ENCODE measurements at regions not wholly inside any gene's neighbourhood (a gene's known extent, or its start where the extent isn't known, plus 50 kb on each side); places are given as distances from the start of the nearest gene placed in this dataset.

DNA sequence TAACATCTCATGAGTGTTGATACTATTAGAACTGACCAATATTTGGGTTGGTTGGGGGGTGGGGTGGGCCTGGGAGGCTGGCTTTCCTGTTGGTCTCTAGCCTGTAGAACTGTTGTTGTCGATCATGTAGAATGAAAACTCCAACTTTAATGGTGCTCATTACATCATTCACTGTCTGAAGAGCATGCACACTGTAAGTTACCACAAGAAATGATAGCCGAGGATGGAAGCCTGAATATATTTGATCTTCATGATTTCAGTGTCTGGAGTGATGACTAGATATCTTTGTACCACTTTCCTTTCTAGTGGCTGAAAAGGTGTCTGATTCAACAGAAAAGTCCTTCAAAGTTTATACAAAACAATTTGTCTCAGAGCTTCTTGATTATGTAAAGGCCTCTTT lies 123.6 kb downstream of the XCL2 start:
- no peak for DNase-seq (ENCODE audit: low read depth)
- TF ChIP-seq, protein P1, sequence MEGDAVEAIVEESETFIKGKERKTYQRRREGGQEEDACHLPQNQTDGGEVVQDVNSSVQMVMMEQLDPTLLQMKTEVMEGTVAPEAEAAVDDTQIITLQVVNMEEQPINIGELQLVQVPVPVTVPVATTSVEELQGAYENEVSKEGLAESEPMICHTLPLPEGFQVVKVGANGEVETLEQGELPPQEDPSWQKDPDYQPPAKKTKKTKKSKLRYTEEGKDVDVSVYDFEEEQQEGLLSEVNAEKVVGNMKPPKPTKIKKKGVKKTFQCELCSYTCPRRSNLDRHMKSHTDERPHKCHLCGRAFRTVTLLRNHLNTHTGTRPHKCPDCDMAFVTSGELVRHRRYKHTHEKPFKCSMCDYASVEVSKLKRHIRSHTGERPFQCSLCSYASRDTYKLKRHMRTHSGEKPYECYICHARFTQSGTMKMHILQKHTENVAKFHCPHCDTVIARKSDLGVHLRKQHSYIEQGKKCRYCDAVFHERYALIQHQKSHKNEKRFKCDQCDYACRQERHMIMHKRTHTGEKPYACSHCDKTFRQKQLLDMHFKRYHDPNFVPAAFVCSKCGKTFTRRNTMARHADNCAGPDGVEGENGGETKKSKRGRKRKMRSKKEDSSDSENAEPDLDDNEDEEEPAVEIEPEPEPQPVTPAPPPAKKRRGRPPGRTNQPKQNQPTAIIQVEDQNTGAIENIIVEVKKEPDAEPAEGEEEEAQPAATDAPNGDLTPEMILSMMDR (IDR thresholded peaks at IDR 0.05; ENCODE audit: low read depth, low read length, missing control alignments): no peak
- no peak overlapping the region for H3K4me3 ChIP-seq (ENCODE audit: low read depth, low read length)
- in situ Hi-C loops (cut with HindIII; ENCODE audit: low sequenced_read_pairs): no loop called here

DNA sequence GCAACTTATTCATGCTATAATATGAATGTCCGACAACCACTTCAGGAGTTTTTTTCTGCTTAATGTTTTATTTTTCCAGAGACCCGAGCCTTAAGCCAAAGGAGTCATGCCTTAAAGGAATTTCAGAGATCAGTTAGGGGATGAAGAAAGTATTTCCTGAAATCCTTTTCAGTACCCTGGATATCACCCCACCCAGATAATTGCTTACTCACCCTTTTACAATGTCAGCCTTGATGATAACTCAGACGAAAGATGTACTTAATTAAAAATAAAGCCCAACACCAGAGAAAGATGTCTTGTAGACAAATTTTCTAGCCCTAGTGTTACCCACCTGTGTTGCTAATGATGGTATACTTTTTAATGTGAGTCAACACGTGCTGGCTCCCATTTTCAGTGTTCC lies 124.1 kb downstream of the XCL2 start:
- TF ChIP-seq, protein P1 (IDR thresholded peaks at IDR 0.05; ENCODE audit: low read depth, low read length, missing control alignments): no peak
- no peak for DNase-seq (ENCODE audit: low read depth)
- no peak overlapping the region for H3K4me3 ChIP-seq (ENCODE audit: low read depth, low read length)
- in situ Hi-C loops (cut with HindIII; ENCODE audit: low sequenced_read_pairs): no loop called here

DNA sequence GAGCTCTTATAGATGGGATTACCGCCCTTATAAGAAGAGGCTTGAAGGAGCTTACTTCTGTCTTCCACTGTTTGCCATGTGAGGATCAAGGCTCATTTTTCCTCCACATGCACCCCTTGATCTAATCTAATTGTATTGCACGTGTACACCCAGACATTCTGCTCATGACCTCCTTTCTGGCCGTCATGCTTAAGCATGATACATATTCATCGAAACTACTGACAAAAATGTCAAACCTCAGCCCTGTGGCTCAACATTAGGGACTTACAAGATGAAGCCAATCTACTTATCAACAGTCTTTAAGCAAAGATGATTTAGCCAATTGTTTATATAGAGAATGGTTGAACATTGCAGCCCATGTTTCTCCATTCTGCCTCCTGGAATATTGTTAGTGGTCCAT lies 127.6 kb downstream of the XCL2 start:
- TF ChIP-seq, protein P1 (IDR thresholded peaks at IDR 0.05; ENCODE audit: low read depth, low read length, missing control alignments): no peak
- DNase-seq (ENCODE audit: low read depth): no peak
- no peak overlapping the region for H3K4me3 ChIP-seq (ENCODE audit: low read depth, low read length)
- in situ Hi-C loops (cut with HindIII; ENCODE audit: low sequenced_read_pairs): no loop called here

DNA sequence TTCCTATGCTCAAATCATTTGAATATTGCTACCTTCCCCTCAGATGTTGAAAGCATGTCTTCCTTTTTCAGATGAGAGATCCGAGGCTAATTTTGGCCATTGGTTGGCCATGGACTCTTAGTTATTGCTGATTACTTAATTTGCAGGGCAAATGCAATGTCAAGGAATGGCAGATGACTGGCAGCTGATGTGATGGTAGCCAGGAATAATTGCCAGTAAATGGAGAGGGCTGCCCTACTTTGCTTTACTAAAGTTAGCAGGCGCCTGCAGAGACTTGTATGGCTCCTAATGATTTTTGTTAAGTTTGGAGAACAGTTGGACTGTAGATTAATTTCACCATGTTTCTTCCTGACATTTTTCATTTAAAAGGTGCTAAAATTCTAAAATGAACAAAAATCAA lies 128.9 kb downstream of the XCL2 start:
- H3K4me3 ChIP-seq (ENCODE audit: low read depth, low read length): no peak overlapping the region
- DNase-seq (ENCODE audit: low read depth): no peak
- in situ Hi-C loops (cut with HindIII; ENCODE audit: low sequenced_read_pairs): no loop called here
- TF ChIP-seq, protein P1 (IDR thresholded peaks at IDR 0.05; ENCODE audit: low read depth, low read length, missing control alignments): no peak

DNA sequence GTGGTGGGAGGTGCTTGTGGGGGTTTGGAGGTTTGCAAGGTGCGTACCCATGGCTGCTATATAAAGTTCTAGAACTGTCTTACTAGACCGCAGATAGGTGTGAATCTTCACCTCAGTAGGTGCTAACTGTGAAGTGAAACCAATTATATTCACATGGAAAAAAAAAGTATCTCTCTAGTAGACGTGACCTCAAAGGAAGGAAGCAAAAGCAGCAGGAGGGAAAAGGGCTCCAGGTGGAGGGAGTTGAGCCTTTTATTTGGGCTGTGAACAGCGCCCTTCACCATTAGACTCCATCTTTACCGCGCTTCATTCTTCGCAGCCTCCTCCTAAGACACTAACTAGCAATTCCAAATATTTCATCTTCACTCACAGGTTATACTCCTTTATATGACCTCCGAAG lies 129.8 kb downstream of the TBX19 start:
- no peak for DNase-seq (ENCODE audit: low read depth)
- TF ChIP-seq, protein P1 (IDR thresholded peaks at IDR 0.05; ENCODE audit: low read depth, low read length, missing control alignments): no peak
- no peak overlapping the region for H3K4me3 ChIP-seq (ENCODE audit: low read depth, low read length)
- in situ Hi-C loops (cut with HindIII; ENCODE audit: low sequenced_read_pairs): no loop called here

DNA sequence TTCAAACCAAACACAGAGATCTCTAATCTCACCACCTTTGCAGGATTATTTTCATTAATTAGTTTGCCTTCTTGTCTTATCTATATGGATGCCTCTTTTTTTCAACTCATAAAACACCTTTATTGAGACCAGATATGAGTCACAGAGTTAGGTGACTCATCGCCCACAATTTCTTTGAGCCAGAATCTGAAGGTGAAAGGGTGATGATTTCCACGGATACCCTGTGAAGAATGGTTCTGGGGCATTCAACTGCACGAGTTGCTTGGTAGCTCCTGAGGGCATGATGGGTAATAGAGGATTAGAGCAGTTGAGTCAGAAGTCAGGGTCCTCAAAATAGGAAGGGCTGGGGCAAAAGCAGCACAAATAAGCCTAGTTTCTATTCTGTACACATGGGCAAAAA lies 128.2 kb downstream of the TBX19 start:
- in situ Hi-C loops (cut with HindIII; ENCODE audit: low sequenced_read_pairs): no loop called here
- TF ChIP-seq, protein P1 (IDR thresholded peaks at IDR 0.05; ENCODE audit: low read depth, low read length, missing control alignments): no peak
- H3K4me3 ChIP-seq (ENCODE audit: low read depth, low read length): no peak overlapping the region
- peak; percentile 26 for DNase-seq (ENCODE audit: low read depth)

DNA sequence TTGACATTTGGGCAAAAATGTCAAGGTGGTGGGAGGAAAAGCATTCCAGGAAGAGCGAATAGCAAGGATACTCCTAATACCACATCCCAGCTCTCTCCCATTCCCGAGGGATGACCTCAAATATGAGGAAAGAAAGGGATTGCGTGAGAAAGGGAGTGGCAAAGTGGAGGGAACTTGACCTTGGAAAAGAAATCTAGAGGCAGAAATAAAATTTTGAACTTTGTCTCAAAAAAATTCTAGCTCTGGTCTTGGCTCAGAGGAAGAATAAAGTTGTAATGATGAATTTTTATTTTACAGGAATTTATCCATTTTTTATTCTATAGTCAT lies 127.8 kb downstream of the TBX19 start:
- H3K4me3 ChIP-seq (ENCODE audit: low read depth, low read length): no peak overlapping the region
- TF ChIP-seq, protein P1 (IDR thresholded peaks at IDR 0.05; ENCODE audit: low read depth, low read length, missing control alignments): no peak
- in situ Hi-C loops (cut with HindIII; ENCODE audit: low sequenced_read_pairs): no loop called here
- no peak for DNase-seq (ENCODE audit: low read depth)

Data from astrocyte of the cerebellum (primary cell).